ENCODE measurements at regions not wholly inside any gene's neighbourhood (a gene's known extent, or its start where the extent isn't known, plus 50 kb on each side); places are given as distances from the start of the nearest gene placed in this dataset.

DNA sequence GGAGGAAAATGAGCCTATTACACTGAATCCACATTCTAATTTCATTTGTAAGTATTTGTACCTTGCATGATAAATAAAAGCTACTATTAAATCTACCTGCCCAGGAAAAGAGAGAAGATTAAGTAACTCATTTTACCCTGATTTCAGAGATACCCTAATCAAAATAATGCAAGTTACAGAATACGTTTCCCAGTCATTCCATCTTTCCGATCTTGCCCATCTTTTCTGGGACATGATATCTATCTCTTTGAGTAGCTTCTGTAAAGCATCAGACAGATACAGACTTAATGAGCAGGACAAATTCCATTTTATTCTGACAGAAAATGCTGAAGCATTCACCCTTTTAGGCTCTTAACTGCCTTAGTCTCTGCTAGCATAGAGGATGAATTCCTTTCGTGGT, 56.6 kb downstream of the SPRY2 start:
- TF ChIP-seq, protein P1, sequence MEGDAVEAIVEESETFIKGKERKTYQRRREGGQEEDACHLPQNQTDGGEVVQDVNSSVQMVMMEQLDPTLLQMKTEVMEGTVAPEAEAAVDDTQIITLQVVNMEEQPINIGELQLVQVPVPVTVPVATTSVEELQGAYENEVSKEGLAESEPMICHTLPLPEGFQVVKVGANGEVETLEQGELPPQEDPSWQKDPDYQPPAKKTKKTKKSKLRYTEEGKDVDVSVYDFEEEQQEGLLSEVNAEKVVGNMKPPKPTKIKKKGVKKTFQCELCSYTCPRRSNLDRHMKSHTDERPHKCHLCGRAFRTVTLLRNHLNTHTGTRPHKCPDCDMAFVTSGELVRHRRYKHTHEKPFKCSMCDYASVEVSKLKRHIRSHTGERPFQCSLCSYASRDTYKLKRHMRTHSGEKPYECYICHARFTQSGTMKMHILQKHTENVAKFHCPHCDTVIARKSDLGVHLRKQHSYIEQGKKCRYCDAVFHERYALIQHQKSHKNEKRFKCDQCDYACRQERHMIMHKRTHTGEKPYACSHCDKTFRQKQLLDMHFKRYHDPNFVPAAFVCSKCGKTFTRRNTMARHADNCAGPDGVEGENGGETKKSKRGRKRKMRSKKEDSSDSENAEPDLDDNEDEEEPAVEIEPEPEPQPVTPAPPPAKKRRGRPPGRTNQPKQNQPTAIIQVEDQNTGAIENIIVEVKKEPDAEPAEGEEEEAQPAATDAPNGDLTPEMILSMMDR (IDR thresholded peaks at IDR 0.05; ENCODE audit: control insufficient read depth, extremely low read depth, insufficient read depth): no peak
- H3K4me3 ChIP-seq (ENCODE audit: low read depth, low read length): no peak overlapping the region
- no peak for DNase-seq (ENCODE audit: low read depth)

DNA sequence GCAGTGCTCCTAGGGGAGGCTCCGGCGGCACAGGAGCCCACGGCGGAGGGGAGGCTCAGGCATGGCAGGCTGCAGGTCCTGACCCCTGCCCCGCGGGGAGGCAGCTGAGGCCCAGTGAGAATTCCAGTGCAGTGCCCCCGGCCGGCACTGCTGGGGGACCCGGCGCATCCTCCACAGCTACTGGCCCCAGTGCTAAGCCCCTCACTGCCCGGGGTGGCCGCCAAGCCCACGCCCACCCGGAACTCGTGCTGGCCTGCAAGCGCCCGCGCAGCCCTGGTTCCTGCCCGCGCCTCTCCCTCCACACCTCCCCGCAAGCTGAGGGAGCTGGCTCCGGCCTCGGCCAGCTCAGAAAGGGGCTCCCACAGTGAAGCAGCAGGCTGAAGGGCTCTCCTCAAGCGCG, 62.2 kb downstream of the SPRY2 start:
- TF ChIP-seq, protein P1 (IDR thresholded peaks at IDR 0.05; ENCODE audit: control insufficient read depth, extremely low read depth, insufficient read depth): no peak
- H3K4me3 ChIP-seq (ENCODE audit: low read depth, low read length): no peak overlapping the region
- DNase-seq (ENCODE audit: low read depth): no peak

- TF ChIP-seq, protein P1 (IDR thresholded peaks at IDR 0.05; ENCODE audit: control insufficient read depth, extremely low read depth, insufficient read depth): no peak
- H3K4me3 ChIP-seq (ENCODE audit: low read depth, low read length): no peak overlapping the region
- no peak for DNase-seq (ENCODE audit: low read depth)
These were observed 64.3 kb downstream of the SPRY2 start for GRCh38 chr13:80276371-80277289.

DNA sequence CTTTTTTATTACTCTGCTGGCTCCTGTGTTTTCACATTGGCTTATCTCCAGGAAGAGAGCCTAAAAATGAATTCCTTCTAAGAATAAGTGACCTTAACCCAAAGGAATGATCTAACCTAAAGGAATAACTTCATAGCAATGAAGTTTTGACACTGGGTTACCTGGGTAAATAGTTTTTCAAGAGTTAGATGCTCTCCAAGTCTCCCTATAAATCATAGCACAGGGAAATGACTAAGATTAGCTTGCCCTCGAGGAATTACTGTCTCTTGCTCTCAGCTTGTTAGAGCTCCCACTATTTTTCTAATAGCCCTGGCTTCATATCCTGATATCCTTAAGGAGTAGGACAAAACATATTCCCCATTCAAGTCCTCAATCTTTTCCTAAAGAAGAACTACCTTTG, 66.3 kb downstream of the SPRY2 start:
- DNase-seq (ENCODE audit: low read depth): no peak
- TF ChIP-seq, protein P1 (IDR thresholded peaks at IDR 0.05; ENCODE audit: control insufficient read depth, extremely low read depth, insufficient read depth): no peak
- no peak overlapping the region for H3K4me3 ChIP-seq (ENCODE audit: low read depth, low read length)

GRCh38 chr13:80273718-80274117, 67.2 kb downstream of the SPRY2 start:
- TF ChIP-seq, protein P1 (IDR thresholded peaks at IDR 0.05; ENCODE audit: control insufficient read depth, extremely low read depth, insufficient read depth): no peak

DNA sequence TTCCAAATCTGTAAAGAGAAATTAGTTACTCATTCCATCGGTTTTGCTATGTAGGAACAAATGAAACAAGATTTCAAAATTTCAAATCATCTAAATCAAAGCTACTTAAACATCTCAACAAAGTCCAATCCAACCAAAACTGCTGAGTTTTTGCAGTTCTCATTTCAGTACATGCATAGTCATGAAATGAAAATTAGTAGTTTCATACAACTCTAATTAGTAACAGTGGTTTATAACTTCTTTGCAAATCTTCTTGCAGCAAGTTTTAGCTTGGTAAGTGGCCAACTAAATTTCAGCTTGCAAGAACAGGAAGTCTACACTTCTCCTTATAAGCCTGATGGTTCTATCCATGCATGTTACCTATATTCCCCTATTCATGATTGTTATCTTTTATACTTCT, 75.6 kb downstream of the SPRY2 start:
- no peak for DNase-seq (ENCODE audit: low read depth)
- TF ChIP-seq, protein P1 (IDR thresholded peaks at IDR 0.05; ENCODE audit: control insufficient read depth, extremely low read depth, insufficient read depth): no peak
- H3K4me3 ChIP-seq (ENCODE audit: low read depth, low read length): no peak overlapping the region

More at GRCh38 chr13:80273718-80274117, 67.2 kb downstream of the SPRY2 start:
- H3K4me3 ChIP-seq (ENCODE audit: low read depth, low read length): no peak overlapping the region
- DNase-seq (ENCODE audit: low read depth): no peak

Data from LNCaP clone FGC (cell line).